K562 (cell line): ENCODE measurements at regions not wholly inside any gene's neighbourhood (a gene's known extent, or its start where the extent isn't known, plus 50 kb on each side); places are given as distances from the start of the nearest gene placed in this dataset.

ENCODE experiments used
- MAFF ChIP-seq: IDR thresholded peaks from 2 replicates; pipeline ENCODE4 v1.6.1; 2012; ENCODE audit warnings: low read length, improper control_type of control experiment
- PHF21A ChIP-seq: fragments of 450-650 bp; IDR thresholded peaks from 2 replicates; pipeline ENCODE4 v1.6.1; 2017; ENCODE audit warnings: low read depth, borderline replicate concordance

DNA sequence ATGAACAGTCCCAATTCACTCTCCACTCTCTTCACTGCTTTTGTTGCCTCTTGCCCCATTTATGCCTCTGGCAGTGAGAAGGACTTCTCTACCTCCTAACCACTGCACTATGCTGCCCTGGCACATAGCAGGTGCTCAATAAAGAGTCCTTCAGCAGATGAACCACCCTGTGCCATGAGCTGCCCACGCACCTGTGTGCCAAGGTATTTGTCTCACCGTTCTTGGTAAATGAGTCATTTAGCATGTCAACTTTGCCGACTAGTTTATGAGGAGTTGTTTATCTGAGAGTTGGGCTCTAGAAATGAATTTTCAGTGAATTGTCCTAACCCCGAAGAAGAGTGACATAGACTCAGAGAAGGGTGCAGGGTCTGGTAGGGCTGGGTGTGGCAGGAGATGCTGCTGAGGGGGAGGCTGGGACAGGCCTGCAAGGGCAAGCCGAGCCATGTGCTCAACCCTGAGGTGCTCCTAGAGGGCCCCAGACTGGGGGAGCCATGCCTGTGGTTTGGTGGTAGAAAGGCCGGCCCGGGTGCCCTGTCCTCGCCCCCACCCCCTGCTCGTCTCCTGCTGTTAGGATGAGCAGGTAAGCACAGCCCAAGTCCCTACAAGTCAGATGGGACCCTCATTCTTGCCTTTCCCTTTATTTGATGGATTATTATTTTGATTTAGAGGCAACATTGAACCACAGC is 654.5 kb downstream of the MATN1 start:
- TF ChIP-seq PHF21A, result no peak
- TF ChIP-seq MAFF, result no peak
